Activated B cell treated with CpG ODN at 0.5 μM for 24 hours (primary cell): ENCODE measurements at regions not wholly inside any gene's neighbourhood (a gene's known extent, or its start where the extent isn't known, plus 50 kb on each side); places are given as distances from the start of the nearest gene placed in this dataset.

Experiments used
- ATAC-seq: fragments of 200-7000 bp; cut with Tn5 transposase; one replicate; pipeline ENCODE4 v1.10.0; 2021; ENCODE audit warnings: low read depth, mild to moderate bottlenecking, moderate library complexity
- CTCF ChIA-PET: fragments of 350-600 bp; sonication (Branson Sonifier 250); formaldehyde crosslinking; loops from one replicate; lab custom pipeline; 2021; ENCODE audit warnings: antibody characterized with exemption; lab: Charles Lee
- POLR2A ChIA-PET: fragments of 350-600 bp; sonication (Branson Sonifier 250); formaldehyde crosslinking; loops from one replicate; lab custom pipeline; 2021; ENCODE audit warnings: antibody characterized with exemption; lab: Charles Lee
- DNase-seq: peaks from one replicate; pipeline ENCODE4 v3.0.0; 2022
- H3K27ac Mint-ChIP-seq: one replicate; pipeline ENCODE4 v1.8.0; 2020; ENCODE audit warnings: mixed read lengths
- H3K27me3 Mint-ChIP-seq: one replicate; pipeline ENCODE4 v1.8.0; 2021; ENCODE audit warnings: mixed read lengths
- H3K36me3 Mint-ChIP-seq: one replicate; pipeline ENCODE4 v1.8.0; 2021; ENCODE audit warnings: low read depth, mixed read lengths
- H3K4me1 Mint-ChIP-seq: one replicate; pipeline ENCODE4 v1.8.0; 2021; ENCODE audit warnings: mixed read lengths
- H3K4me3 Mint-ChIP-seq: one replicate; pipeline ENCODE4 v1.8.0; 2020; ENCODE audit warnings: mild to moderate bottlenecking, mixed read lengths
- H3K9me3 Mint-ChIP-seq: one replicate; pipeline ENCODE4 v1.8.0; 2020; ENCODE audit warnings: mixed read lengths
- intact Hi-C: fragments of 100-400 bp; cut with micrococcal nuclease; formaldehyde crosslinking; loops from one replicate; pipeline ENCODE4 v1.15.1; 2024
- TF ChIP-seq, protein P1 (sequence below): fragments of 200-600 bp; IDR thresholded peaks from one replicate; pipeline ENCODE4 v1.8.0; 2022; ENCODE audit warnings: antibody characterized with exemption, mild to moderate bottlenecking

DNA sequence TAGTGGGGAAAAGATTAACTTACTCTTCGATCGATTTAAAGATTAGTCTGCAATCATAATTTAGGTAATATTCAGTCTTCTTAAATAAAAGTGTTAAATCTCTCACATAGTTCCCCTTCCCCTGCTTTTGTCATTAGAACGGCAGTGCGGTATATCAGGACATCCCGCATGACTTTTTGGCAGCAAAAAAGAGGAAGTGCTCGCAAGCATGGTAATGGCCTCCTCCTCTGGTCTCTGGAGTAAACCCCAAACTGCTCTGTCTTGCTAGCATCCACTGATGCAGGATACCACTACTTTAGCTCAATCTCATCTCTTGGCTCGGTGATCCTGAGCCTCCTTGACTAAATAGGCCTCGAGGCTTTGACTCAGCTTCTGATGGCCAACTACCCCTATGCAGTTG, 78.7 kb upstream of the VAV3 start:
- ATAC-seq (peak; percentile 90), DNase-seq (peak; percentile 23)
- POLR2A ChIA-PET: interaction anchor here (1.3 kb wide), 1 partner anchor 266 kb away, joined by 4 read pairs; no protein-coding TSS in a partner anchor
- CTCF ChIA-PET: interaction anchor here (0.9 to 1.0 kb wide), 2 partner anchors 82 to 261 kb away, joined by 3 read pairs; no protein-coding TSS in a partner anchor
- Mint-ChIP-seq H3K27me3 (no peaks in the 10 kb centered on the region), H3K4me1 (peaks cover 39% of the 10 kb centered on the region), H3K27ac (peak overlapping the region; percentile 82), H3K9me3 (peaks cover 4% of the 10 kb centered on the region), H3K36me3 (no peaks in the 10 kb centered on the region), H3K4me3 (peak overlapping the region; percentile 33)
- TF ChIP-seq, protein P1, sequence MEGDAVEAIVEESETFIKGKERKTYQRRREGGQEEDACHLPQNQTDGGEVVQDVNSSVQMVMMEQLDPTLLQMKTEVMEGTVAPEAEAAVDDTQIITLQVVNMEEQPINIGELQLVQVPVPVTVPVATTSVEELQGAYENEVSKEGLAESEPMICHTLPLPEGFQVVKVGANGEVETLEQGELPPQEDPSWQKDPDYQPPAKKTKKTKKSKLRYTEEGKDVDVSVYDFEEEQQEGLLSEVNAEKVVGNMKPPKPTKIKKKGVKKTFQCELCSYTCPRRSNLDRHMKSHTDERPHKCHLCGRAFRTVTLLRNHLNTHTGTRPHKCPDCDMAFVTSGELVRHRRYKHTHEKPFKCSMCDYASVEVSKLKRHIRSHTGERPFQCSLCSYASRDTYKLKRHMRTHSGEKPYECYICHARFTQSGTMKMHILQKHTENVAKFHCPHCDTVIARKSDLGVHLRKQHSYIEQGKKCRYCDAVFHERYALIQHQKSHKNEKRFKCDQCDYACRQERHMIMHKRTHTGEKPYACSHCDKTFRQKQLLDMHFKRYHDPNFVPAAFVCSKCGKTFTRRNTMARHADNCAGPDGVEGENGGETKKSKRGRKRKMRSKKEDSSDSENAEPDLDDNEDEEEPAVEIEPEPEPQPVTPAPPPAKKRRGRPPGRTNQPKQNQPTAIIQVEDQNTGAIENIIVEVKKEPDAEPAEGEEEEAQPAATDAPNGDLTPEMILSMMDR: no peak
- intact Hi-C loops: loop anchor here (2.0 to 5.0 kb wide), 6 partner anchors 31 to 257 kb away; no protein-coding TSS in a partner anchor

- DNase-seq: no peak
- intact Hi-C loops: loop anchor here (2.0 to 5.0 kb wide), 6 partner anchors 32 to 256 kb away; no protein-coding TSS in a partner anchor
- ChIA-PET POLR2A (interaction anchor here (1.6 kb wide), 1 partner anchor 78 kb away, joined by 5 read pairs; the partner anchor contains the start of gene VAV3), CTCF (no interaction called here)
- Mint-ChIP-seq H3K9me3 (peaks cover 4% of the 10 kb centered on the region), H3K27ac (peak overlapping the region; percentile 43), H3K27me3 (no peaks in the 10 kb centered on the region), H3K36me3 (no peaks in the 10 kb centered on the region), H3K4me1 (peaks cover 39% of the 10 kb centered on the region), H3K4me3 (no peak overlapping the region)
- TF ChIP-seq, protein P1: no peak
- no peak for ATAC-seq
Observed at GRCh38 chr1:108042610-108043009, 77.6 kb upstream of the VAV3 start.

DNA sequence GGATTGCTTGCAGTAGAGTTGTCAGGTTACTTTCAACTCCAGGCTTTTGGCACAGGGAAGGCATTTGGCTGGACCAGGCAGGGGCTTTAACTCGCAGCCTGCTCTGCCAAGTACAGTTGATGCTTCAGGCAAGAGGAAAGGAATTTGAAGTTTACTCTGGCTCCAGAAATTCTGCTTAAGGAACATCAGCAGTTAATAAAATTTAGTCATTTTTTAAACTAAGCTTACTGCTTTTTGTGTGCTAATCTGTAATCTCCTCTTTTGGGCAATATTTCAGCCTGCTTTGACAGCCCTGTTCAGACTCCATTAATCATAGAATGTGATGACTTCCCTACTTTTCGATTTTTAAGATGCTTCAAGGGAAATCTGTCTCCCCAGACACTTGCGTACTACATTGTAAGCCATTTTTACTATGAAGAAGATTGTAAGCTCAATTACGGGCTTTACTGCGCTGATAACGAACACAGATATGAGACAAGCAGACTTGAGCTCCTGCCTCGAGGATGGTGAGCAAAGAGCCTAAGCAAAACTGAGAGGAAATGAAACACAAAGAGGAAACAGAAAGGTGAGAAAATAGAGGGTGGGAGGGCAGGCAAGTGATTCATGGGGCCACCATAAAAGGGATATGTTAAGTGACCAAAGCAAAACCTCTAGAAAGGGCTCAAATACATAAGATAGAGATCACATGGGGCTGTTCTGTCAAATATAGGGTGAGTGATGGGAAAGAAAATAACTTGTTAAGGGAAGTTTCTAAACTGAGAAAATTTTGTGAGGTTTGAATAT, 76.6 kb upstream of the VAV3 start:
- Mint-ChIP-seq H3K9me3 (peaks cover 4% of the 10 kb centered on the region), H3K4me1 (peaks cover 39% of the 10 kb centered on the region), H3K27ac (peak overlapping the region; percentile 82), H3K27me3 (no peaks in the 10 kb centered on the region), H3K36me3 (no peaks in the 10 kb centered on the region), H3K4me3 (peak overlapping the region; percentile 55)
- ChIA-PET CTCF (no interaction called here), POLR2A (interaction anchor here (0.5 to 1.6 kb wide), 5 partner anchors 19 to 517 kb away, joined by 3 to 5 read pairs (median 3); partner anchors contain the start of gene VAV3)
- ATAC-seq (peak; percentile 54), DNase-seq (no peak)
- TF ChIP-seq, protein P1: no peak
- intact Hi-C loops: loop anchor here (2.0 to 5.0 kb wide), 7 partner anchors 33 to 255 kb away; partner anchors contain the start of gene VAV3

DNA sequence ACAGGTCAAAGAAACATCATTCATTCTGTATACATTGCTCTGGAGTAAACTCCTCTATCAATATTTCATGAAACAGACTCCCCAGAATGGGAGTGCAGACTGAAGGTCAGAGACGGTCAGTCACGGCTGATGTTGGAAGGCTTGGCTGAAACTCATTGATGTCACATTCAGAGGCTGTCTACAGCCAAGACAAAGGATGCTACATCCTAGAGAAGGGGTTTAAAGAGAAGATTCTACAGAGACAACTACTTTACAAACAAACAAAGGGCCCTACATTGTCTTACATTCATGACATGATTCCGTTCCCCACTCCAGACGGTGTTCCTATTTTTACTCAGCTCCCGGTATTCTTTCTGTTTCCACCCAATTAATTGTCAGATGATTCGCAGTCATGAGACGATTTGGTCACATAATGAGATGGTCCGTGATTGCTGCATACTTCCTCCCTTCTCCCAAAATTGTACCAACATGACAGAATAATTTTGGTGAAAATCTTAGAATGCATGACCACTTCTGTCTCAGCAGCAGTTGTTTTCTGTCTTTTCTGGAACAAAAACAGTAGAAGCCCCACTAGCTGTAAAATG, 73.8 kb upstream of the VAV3 start:
- Mint-ChIP-seq H3K27me3 (no peaks in the 10 kb centered on the region), H3K4me3 (no peak overlapping the region), H3K9me3 (peaks cover 2% of the 10 kb centered on the region), H3K36me3 (no peaks in the 10 kb centered on the region), H3K27ac (no peak overlapping the region), H3K4me1 (peaks cover 29% of the 10 kb centered on the region)
- TF ChIP-seq, protein P1: no peak
- ATAC-seq (no peak), DNase-seq (no peak)
- POLR2A ChIA-PET: no interaction called here
- intact Hi-C loops: no loop called here
- CTCF ChIA-PET: interaction anchor here (1.7 kb wide), 1 partner anchor 87 kb away, joined by 5 read pairs; no protein-coding TSS in a partner anchor
